H9 (cell line): ENCODE measurements at regions not wholly inside any gene's neighbourhood (a gene's known extent, or its start where the extent isn't known, plus 50 kb on each side); places are given as distances from the start of the nearest gene placed in this dataset.

Source experiments
- DNase-seq: peaks from one replicate; pipeline ENCODE4 v3.0.0-alpha.2; 2017
- H2AFZ ChIP-seq: one replicate; pipeline ENCODE4 v1.6.1; 2013; ENCODE audit warnings: mild to moderate bottlenecking, low read length, control low read depth, moderate library complexity
- H2AK5ac ChIP-seq: 2 replicates; pipeline ENCODE4 v1.6.1; 2013; ENCODE audit warnings: low read length, control low read depth, mixed read lengths; ENCODE audit not compliant: insufficient read length
- H2BK120ac ChIP-seq: one replicate; pipeline ENCODE4 v1.6.1; 2013; ENCODE audit warnings: low read depth, mild to moderate bottlenecking, low read length, control low read depth, inconsistent platforms; ENCODE audit not compliant: poor library complexity, severe bottlenecking
- H2BK12ac ChIP-seq: 2 replicates; pipeline ENCODE4 v1.6.1; 2013; ENCODE audit warnings: low read length, control low read depth, mixed read lengths, low read depth; ENCODE audit not compliant: insufficient read length
- H2BK15ac ChIP-seq: 2 replicates; pipeline ENCODE4 v1.6.1; 2013; ENCODE audit warnings: low read depth, low read length, control low read depth
- H2BK20ac ChIP-seq: one replicate; pipeline ENCODE4 v1.6.1; 2013; ENCODE audit warnings: low read depth, mild to moderate bottlenecking, low read length, control low read depth, inconsistent platforms; ENCODE audit not compliant: poor library complexity, severe bottlenecking
- H2BK5ac ChIP-seq: 2 replicates; pipeline ENCODE4 v1.6.1; 2013; ENCODE audit warnings: low read length, control low read depth, mixed read lengths; ENCODE audit not compliant: insufficient read length
- H3K14ac ChIP-seq: 2 replicates; pipeline ENCODE4 v1.6.1; 2013; ENCODE audit warnings: low read length, control low read depth; ENCODE audit not compliant: insufficient read depth
- H3K18ac ChIP-seq: 2 replicates; pipeline ENCODE4 v1.6.1; 2013; ENCODE audit warnings: low read depth, mild to moderate bottlenecking, mixed read lengths, low read length, control low read depth; ENCODE audit not compliant: insufficient read length
- H3K23ac ChIP-seq: 2 replicates; pipeline ENCODE4 v1.6.1; 2013; ENCODE audit warnings: low read length, control low read depth, mixed read lengths, low read depth; ENCODE audit not compliant: insufficient read length
- H3K23me2 ChIP-seq: 2 replicates; pipeline ENCODE4 v1.6.1; 2013; ENCODE audit warnings: low read depth, mild to moderate bottlenecking, mixed read lengths, low read length, control low read depth; ENCODE audit not compliant: insufficient read length, poor library complexity, severe bottlenecking
- H3K27ac ChIP-seq: 2 replicates; pipeline ENCODE4 v1.5.1; 2013; ENCODE audit warnings: low read length, control low read depth, mixed read lengths, low read depth; ENCODE audit not compliant: insufficient read length
- H3K27me3 ChIP-seq: 2 replicates; pipeline ENCODE4 v1.6.1; 2013; ENCODE audit warnings: low read length, control low read depth, inconsistent platforms; ENCODE audit not compliant: insufficient read depth
- H3K4ac ChIP-seq: 2 replicates; pipeline ENCODE4 v1.6.1; 2013; ENCODE audit warnings: low read depth, mild to moderate bottlenecking, control low read depth, inconsistent platforms, low read length, moderate library complexity
- H3K4me1 ChIP-seq: 2 replicates; pipeline ENCODE4 v1.6.1; 2013; ENCODE audit warnings: low read length, control low read depth, inconsistent platforms; ENCODE audit not compliant: insufficient read depth
- H3K4me2 ChIP-seq: 2 replicates; pipeline ENCODE4 v1.6.1; 2013; ENCODE audit warnings: low read length, control low read depth, mixed read lengths; ENCODE audit not compliant: insufficient read length, insufficient read depth
- H3K56ac ChIP-seq: 2 replicates; pipeline ENCODE4 v1.6.1; 2013; ENCODE audit warnings: low read depth, mild to moderate bottlenecking, mixed read lengths, low read length, control low read depth; ENCODE audit not compliant: insufficient read length
- H3K79me1 ChIP-seq: 2 replicates; pipeline ENCODE4 v1.6.1; 2013; ENCODE audit warnings: low read depth, mild to moderate bottlenecking, moderate library complexity, low read length, control low read depth, inconsistent platforms; ENCODE audit not compliant: insufficient read depth, poor library complexity, severe bottlenecking
- H3K79me2 ChIP-seq: 2 replicates; pipeline ENCODE4 v1.6.1; 2013; ENCODE audit warnings: low read length, control low read depth, inconsistent platforms; ENCODE audit not compliant: insufficient read depth
- H3K9ac ChIP-seq: 2 replicates; pipeline ENCODE4 v1.6.1; 2013; ENCODE audit warnings: low read length, control low read depth, mixed read lengths; ENCODE audit not compliant: insufficient read length; ENCODE audit errors: extremely low read depth
- H3K9me3 ChIP-seq: one replicate; pipeline ENCODE4 v1.6.1; 2013; ENCODE audit warnings: low read depth, low read length, inconsistent platforms; ENCODE audit not compliant: control insufficient read depth
- H3T11ph ChIP-seq: one replicate; pipeline ENCODE4 v1.6.1; 2013; ENCODE audit warnings: mild to moderate bottlenecking, low read length, control low read depth, inconsistent platforms
- H4K20me1 ChIP-seq: one replicate; pipeline ENCODE4 v1.6.1; 2013; ENCODE audit not compliant: control insufficient read depth, insufficient read length, insufficient read depth
- H4K5ac ChIP-seq: 2 replicates; pipeline ENCODE4 v1.6.1; 2013; ENCODE audit warnings: low read depth, mild to moderate bottlenecking, mixed read lengths, low read length, control low read depth; ENCODE audit not compliant: insufficient read length
- H4K8ac ChIP-seq: replicated peaks from 2 replicates; pipeline ENCODE4 v1.6.1; 2013; ENCODE audit warnings: low read length, control low read depth, mixed read lengths, low read depth; ENCODE audit not compliant: insufficient read length
- H4K91ac ChIP-seq: 2 replicates; pipeline ENCODE4 v1.6.1; 2013; ENCODE audit warnings: low read depth, mild to moderate bottlenecking, moderate library complexity, mixed read lengths, low read length, control low read depth; ENCODE audit not compliant: insufficient read length
- H3K27ac Mint-ChIP-seq, 3 experiments: 2 replicates in 2 of 3; 3 replicates in 1 of 3; pipeline ENCODE4 v1.8.0; 2020 to 2021; ENCODE audit warnings: mixed read lengths in 3 of 3, mild to moderate bottlenecking in 1 of 3, moderate library complexity in 1 of 3
- H3K27me3 Mint-ChIP-seq: 2 replicates; pipeline ENCODE4 v1.8.0; 2021; ENCODE audit warnings: low read depth, mild to moderate bottlenecking, moderate library complexity, mixed read lengths
- H3K36me3 Mint-ChIP-seq, 3 experiments: 2 replicates in 2 of 3; 3 replicates in 1 of 3; pipeline ENCODE4 v1.8.0; 2020 to 2021; ENCODE audit warnings: low read depth in 3 of 3, mixed read lengths in 3 of 3; ENCODE audit not compliant: insufficient read depth in 1 of 3
- H3K4me1 Mint-ChIP-seq, 2 experiments: 2 replicates each; pipeline ENCODE4 v1.8.0; 2020; ENCODE audit warnings: mixed read lengths in 2 of 2
- H3K4me3 Mint-ChIP-seq, 2 experiments: 2 replicates in 1 of 2; 3 replicates in 1 of 2; pipeline ENCODE4 v1.8.0; 2020 to 2021; ENCODE audit warnings: mild to moderate bottlenecking in 2 of 2, mixed read lengths in 2 of 2, moderate library complexity in 1 of 2
- H3K9me3 Mint-ChIP-seq, 2 experiments: 2 replicates in 1 of 2; 3 replicates in 1 of 2; pipeline ENCODE4 v1.8.0; 2020; ENCODE audit warnings: mild to moderate bottlenecking in 2 of 2, mixed read lengths in 2 of 2, moderate library complexity in 1 of 2
- CTCF ChIP-seq: fragments of 200-600 bp; sonication (generic); conservative IDR thresholded peaks from 3 replicates; pipeline ENCODE4 v1.8.0; 2021; ENCODE audit warnings: antibody characterized with exemption, mild to moderate bottlenecking
- WGBS: extraction: QIAGEN DNeasy Blood & Tissue Kit; methylation state at CpG from one replicate; pipeline ENCODE4 v1.1.7; 2013; ENCODE audit warnings: missing lambda C conversion rate, low lambda C conversion rate, mixed read lengths; ENCODE audit not compliant: insufficient read length; ENCODE audit errors: extremely low coverage; 5-methylcytosine and 5-hydroxymethylcytosine counted together

GRCh38 chr4:157888281-157888680 lies 284.5 kb downstream of the GASK1B start:
- no peak for TF ChIP-seq CTCF
- Histone ChIP-seq H4K8ac (no peak overlapping the region), H2BK12ac (no peak overlapping the region), H3K18ac (no peak overlapping the region), H3K79me2 (no peaks in the 10 kb centered on the region), H2AK5ac (no peak overlapping the region), H2BK15ac (no peak overlapping the region), H3K4ac (no peak overlapping the region), H3T11ph (no peak overlapping the region), H4K5ac (no peak overlapping the region), H2BK5ac (no peak overlapping the region), H3K79me1 (no peaks in the 10 kb centered on the region), H3K27me3 (no peaks in the 10 kb centered on the region), H2BK20ac (no peak overlapping the region), H3K9ac (no peak overlapping the region), H3K27ac (no peak overlapping the region), H3K4me2 (no peak overlapping the region), H3K56ac (no peak overlapping the region), H3K9me3 (no peaks in the 10 kb centered on the region), H2AFZ (no peak overlapping the region), H4K20me1 (no peaks in the 10 kb centered on the region), H2BK120ac (no peak overlapping the region), H3K14ac (no peak overlapping the region), H3K23me2 (no peaks in the 10 kb centered on the region), H3K4me1 (no peaks in the 10 kb centered on the region), H4K91ac (no peak overlapping the region), H3K23ac (no peak overlapping the region)
- Mint-ChIP-seq H3K27ac (no peak overlapping the region; a peak in 1 of 7 replicates), H3K4me3 (no peak overlapping the region), H3K4me1 (peaks cover 7 to 11% of the 10 kb centered on the region in 2 experiments; a peak in 3 of 4 replicates), H3K9me3 (no peaks in the 10 kb centered on the region), H3K36me3 (no peaks in the 10 kb centered on the region), H3K27me3 (no peaks in the 10 kb centered on the region)
- no peak for DNase-seq
- WGBS = no CpG with 5 or more reads among the region's 4 CpGs
